Caco-2 (cell line): ENCODE measurements at regions not wholly inside any gene's neighbourhood (a gene's known extent, or its start where the extent isn't known, plus 50 kb on each side); places are given as distances from the start of the nearest gene placed in this dataset.

Experiments used
- BruUV-seq: library from RNA; stranded (reverse); fragments of 400-500 nt; replicated peaks from 2 replicates; lab custom pipeline; 2021; lab: Mats Ljungman, UMichigan
- CTCF ChIA-PET: fragments of 300-600 bp; sonication (Branson Sonifier 250); formaldehyde crosslinking; loops from one replicate; lab custom pipeline; 2022; ENCODE audit warnings: antibody characterized with exemption; lab: Charles Lee
- POLR2A ChIA-PET: fragments of 300-600 bp; sonication (Branson Sonifier 250); formaldehyde crosslinking; loops from one replicate; lab custom pipeline; 2022; ENCODE audit warnings: antibody characterized with exemption; lab: Charles Lee
- DNase-seq, 2 experiments: peaks; one replicate each; pipeline versions ENCODE4 v3.0.0 to v3.0.0-alpha.2; 2020 to 2022
- H3K27me3 ChIP-seq: replicated peaks from 2 replicates; pipeline ENCODE4 v1.6.0; 2011; ENCODE audit warnings: low read length; ENCODE audit not compliant: control insufficient read depth, insufficient read depth
- H3K36me3 ChIP-seq: 2 replicates; pipeline ENCODE4 v1.5.1; 2011; ENCODE audit warnings: low read length; ENCODE audit not compliant: control insufficient read depth, insufficient read depth
- H3K4me1 ChIP-seq: fragments of 250-450 bp; sonication (Bioruptor Pico); 2 replicates; pipeline ENCODE4 v1.5.1; 2020; ENCODE audit warnings: mild to moderate bottlenecking
- H3K4me3 ChIP-seq: 2 replicates; pipeline ENCODE4 v1.5.1; 2011; ENCODE audit warnings: low read depth, mild to moderate bottlenecking, control low read depth, low read length
- H3K9me3 ChIP-seq: fragments of 250-450 bp; sonication (Bioruptor Pico); 2 replicates; pipeline ENCODE4 v1.5.1; 2020; ENCODE audit warnings: mild to moderate bottlenecking, moderate library complexity
- H3K27ac Mint-ChIP-seq: one replicate; pipeline ENCODE4 v1.8.0; 2022; ENCODE audit warnings: mixed read lengths; ENCODE audit not compliant: unreplicated experiment
- H3K27me3 Mint-ChIP-seq: one replicate; pipeline ENCODE4 v1.8.0; 2022; ENCODE audit warnings: mixed read lengths; ENCODE audit not compliant: insufficient read depth, unreplicated experiment
- H3K36me3 Mint-ChIP-seq: one replicate; pipeline ENCODE4 v1.8.0; 2022; ENCODE audit warnings: mild to moderate bottlenecking, mixed read lengths; ENCODE audit not compliant: insufficient read depth, unreplicated experiment
- H3K4me1 Mint-ChIP-seq: one replicate; pipeline ENCODE4 v1.8.0; 2022; ENCODE audit warnings: low read depth, mixed read lengths; ENCODE audit not compliant: unreplicated experiment
- H3K4me3 Mint-ChIP-seq: one replicate; pipeline ENCODE4 v1.8.0; 2022; ENCODE audit warnings: mild to moderate bottlenecking, moderate library complexity, mixed read lengths; ENCODE audit not compliant: unreplicated experiment
- H3K9me3 Mint-ChIP-seq: one replicate; pipeline ENCODE4 v1.8.0; 2022; ENCODE audit warnings: mixed read lengths; ENCODE audit not compliant: unreplicated experiment
- intact Hi-C: fragments of 100-400 bp; cut with micrococcal nuclease; formaldehyde crosslinking; loops from one replicate; pipeline ENCODE4 v1.10.0; 2022; ENCODE audit not compliant: unreplicated experiment
- TF ChIP-seq, protein P1 (sequence below), 2 experiments: fragments of 200-600 bp in 1 of 2; IDR thresholded peaks; 1 replicate in 1 of 2; 2 replicates in 1 of 2; pipeline versions ENCODE4 v1.5.1 to v1.8.0; 2011 to 2022; ENCODE audit warnings: antibody characterized with exemption in 1 of 2, control low read depth in 1 of 2, inconsistent platforms in 1 of 2, low read depth in 1 of 2, low read length in 1 of 2, mild to moderate bottlenecking in 1 of 2, moderate library complexity in 1 of 2; ENCODE audit not compliant: insufficient read depth in 1 of 2, severe bottlenecking in 1 of 2, unreplicated experiment in 1 of 2

DNA sequence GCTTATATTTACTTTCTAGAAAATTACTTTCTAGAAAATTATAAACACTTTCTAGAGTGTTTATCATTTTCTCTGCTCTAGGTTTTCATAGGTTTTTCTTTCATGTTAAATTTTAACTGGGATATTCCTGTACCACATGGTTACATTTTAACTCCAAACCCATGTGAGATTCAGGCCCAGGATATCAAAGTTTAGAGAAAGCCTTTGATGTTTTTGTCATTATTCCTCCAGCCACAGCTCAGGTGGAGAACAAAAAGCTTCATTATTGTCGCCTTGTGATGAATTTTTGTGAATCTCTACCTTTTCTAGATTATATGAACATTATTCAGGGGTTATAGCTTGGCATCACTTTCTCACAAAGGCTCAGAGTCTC lies 816.0 kb downstream of the SQOR start:
- BruUV-seq: no TSS peak
- H3K36me3 ChIP-seq: no peaks in the 10 kb centered on the region
- Mint-ChIP-seq H3K9me3 (no peaks in the 10 kb centered on the region), H3K27me3 (no peaks in the 10 kb centered on the region), H3K36me3 (no peaks in the 10 kb centered on the region), H3K4me3 (no peak overlapping the region), H3K4me1 (no peaks in the 10 kb centered on the region), H3K27ac (no peak overlapping the region)
- no peaks in the 10 kb centered on the region for H3K4me1 ChIP-seq
- DNase-seq: no peak
- no peaks in the 10 kb centered on the region for H3K27me3 ChIP-seq
- ChIA-PET CTCF (no interaction called here), POLR2A (no interaction called here)
- H3K4me3 ChIP-seq: no peak overlapping the region
- H3K9me3 ChIP-seq: no peaks in the 10 kb centered on the region
- intact Hi-C loops: no loop called here
- TF ChIP-seq, protein P1, sequence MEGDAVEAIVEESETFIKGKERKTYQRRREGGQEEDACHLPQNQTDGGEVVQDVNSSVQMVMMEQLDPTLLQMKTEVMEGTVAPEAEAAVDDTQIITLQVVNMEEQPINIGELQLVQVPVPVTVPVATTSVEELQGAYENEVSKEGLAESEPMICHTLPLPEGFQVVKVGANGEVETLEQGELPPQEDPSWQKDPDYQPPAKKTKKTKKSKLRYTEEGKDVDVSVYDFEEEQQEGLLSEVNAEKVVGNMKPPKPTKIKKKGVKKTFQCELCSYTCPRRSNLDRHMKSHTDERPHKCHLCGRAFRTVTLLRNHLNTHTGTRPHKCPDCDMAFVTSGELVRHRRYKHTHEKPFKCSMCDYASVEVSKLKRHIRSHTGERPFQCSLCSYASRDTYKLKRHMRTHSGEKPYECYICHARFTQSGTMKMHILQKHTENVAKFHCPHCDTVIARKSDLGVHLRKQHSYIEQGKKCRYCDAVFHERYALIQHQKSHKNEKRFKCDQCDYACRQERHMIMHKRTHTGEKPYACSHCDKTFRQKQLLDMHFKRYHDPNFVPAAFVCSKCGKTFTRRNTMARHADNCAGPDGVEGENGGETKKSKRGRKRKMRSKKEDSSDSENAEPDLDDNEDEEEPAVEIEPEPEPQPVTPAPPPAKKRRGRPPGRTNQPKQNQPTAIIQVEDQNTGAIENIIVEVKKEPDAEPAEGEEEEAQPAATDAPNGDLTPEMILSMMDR (IDR thresholded peaks at IDR 0.05; ENCODE audit: insufficient read depth in 1 of 2, low read depth in 1 of 2, low read length in 1 of 2, severe bottlenecking in 1 of 2, unreplicated experiment in 1 of 2): no peak

DNA sequence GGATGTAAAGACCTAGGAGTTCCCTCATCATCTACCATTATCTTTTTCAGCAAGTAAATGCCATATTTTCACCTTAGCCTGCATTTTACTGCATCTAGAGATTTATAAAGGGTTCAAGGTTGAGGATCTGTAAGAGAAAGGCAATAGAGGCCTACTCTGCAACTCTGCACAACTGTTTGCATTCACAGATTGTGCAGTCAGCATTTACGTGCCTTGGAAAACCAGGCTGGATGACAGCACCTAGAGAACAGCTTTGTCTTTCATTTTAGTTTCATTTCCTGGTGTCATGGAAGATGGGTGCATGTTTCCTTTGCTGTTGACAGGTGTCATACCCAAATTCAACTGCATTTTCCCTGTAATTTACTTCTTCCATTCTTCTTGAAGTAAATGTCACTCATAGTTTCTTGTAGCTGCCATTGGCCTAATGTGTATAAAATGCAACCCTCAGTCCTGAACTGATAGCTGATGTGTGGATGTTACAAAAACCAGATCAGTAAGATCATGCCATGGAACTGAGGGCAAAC lies 817.5 kb downstream of the SQOR start:
- CTCF ChIA-PET: no interaction called here
- H3K27ac Mint-ChIP-seq: no peak overlapping the region
- no TSS peak for BruUV-seq

DNA sequence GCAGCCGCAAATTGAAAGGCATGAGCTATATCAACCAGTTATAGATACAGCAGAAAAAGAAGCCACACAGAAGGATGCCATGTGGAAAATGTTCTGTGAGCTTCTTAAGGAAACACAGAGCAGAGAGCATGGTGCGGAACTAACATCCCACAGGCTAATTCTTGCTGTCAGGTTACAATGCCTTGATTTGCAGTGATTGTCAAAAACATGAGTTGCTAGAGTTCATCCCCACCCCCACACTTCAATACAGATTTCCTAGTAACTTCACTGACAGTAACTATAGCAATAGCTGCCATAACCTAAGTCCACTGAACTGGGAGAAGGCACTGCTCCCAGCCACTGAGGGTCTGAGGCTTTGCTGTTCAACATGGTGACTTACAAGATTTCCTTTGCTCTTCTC lies 821.6 kb downstream of the SQOR start:
- no peaks in the 10 kb centered on the region for H3K36me3 Mint-ChIP-seq
- H3K27me3 Mint-ChIP-seq: no peaks in the 10 kb centered on the region
- H3K27ac Mint-ChIP-seq: no peak overlapping the region
- DNase-seq: no peak
- CTCF ChIA-PET: no interaction called here
- BruUV-seq: no TSS peak
- no peaks in the 10 kb centered on the region for H3K9me3 Mint-ChIP-seq
- intact Hi-C loops: no loop called here
- no peaks in the 10 kb centered on the region for H3K9me3 ChIP-seq
- H3K4me3 ChIP-seq: no peak overlapping the region
- no peaks in the 10 kb centered on the region for H3K36me3 ChIP-seq
- H3K4me1 Mint-ChIP-seq: no peaks in the 10 kb centered on the region
- H3K4me1 ChIP-seq: no peaks in the 10 kb centered on the region
- no peak overlapping the region for H3K4me3 Mint-ChIP-seq
- POLR2A ChIA-PET: no interaction called here
- TF ChIP-seq, protein P1 (IDR thresholded peaks at IDR 0.05; ENCODE audit: insufficient read depth in 1 of 2, low read depth in 1 of 2, low read length in 1 of 2, severe bottlenecking in 1 of 2, unreplicated experiment in 1 of 2): no peak
- no peaks in the 10 kb centered on the region for H3K27me3 ChIP-seq

More for the DNA sequence above, 817.5 kb downstream of the SQOR start:
- Mint-ChIP-seq H3K4me3 (no peak overlapping the region), H3K9me3 (no peaks in the 10 kb centered on the region), H3K36me3 (no peaks in the 10 kb centered on the region), H3K27me3 (no peaks in the 10 kb centered on the region), H3K4me1 (no peaks in the 10 kb centered on the region)
- intact Hi-C loops: no loop called here
- H3K27me3 ChIP-seq: no peaks in the 10 kb centered on the region
- H3K9me3 ChIP-seq: no peaks in the 10 kb centered on the region
- no peak for DNase-seq
- no peaks in the 10 kb centered on the region for H3K36me3 ChIP-seq
- H3K4me3 ChIP-seq: no peak overlapping the region
- TF ChIP-seq, protein P1 (IDR thresholded peaks at IDR 0.05; ENCODE audit: insufficient read depth in 1 of 2, low read depth in 1 of 2, low read length in 1 of 2, severe bottlenecking in 1 of 2, unreplicated experiment in 1 of 2): no peak
- POLR2A ChIA-PET: no interaction called here
- no peaks in the 10 kb centered on the region for H3K4me1 ChIP-seq
